ENCODE measurements at regions not wholly inside any gene's neighbourhood (a gene's known extent, or its start where the extent isn't known, plus 50 kb on each side); places are given as distances from the start of the nearest gene placed in this dataset.
A peak's percentile ranks its signal among the peaks of the same experiment; 100 is the strongest.

- no peaks in the 10 kb centered on the region for H3K79me2 ChIP-seq (ENCODE audit: control insufficient read depth in 1 of 2, insufficient read depth in 2 of 2, low read length in 2 of 2)
- H3K4me2 ChIP-seq (ENCODE audit: insufficient read depth in 1 of 2, low read depth in 2 of 2, low read length in 2 of 2), result no peak overlapping the region
- H3K4me3 ChIP-seq (ENCODE audit: extremely low read depth in 1 of 4, insufficient read depth in 2 of 4, low read depth in 3 of 4, low read length in 4 of 4), result no peak overlapping the region
- H2AFZ ChIP-seq (ENCODE audit: low read length), result peak overlapping the region; percentile 84; the same call in 1 of the 2 replicates
- no peak overlapping the region for H3K18ac ChIP-seq (ENCODE audit: extremely low read depth, low read length)
- H3K9ac ChIP-seq (replicated peaks in 1 of 4; ENCODE audit: extremely low read depth in 1 of 4, low read depth in 3 of 4, low read length in 3 of 4), result no peak overlapping the region
- no peaks in the 10 kb centered on the region for H3K79me1 ChIP-seq (ENCODE audit: low read depth, low read length)
- H2BK5ac ChIP-seq (ENCODE audit: low read depth, low read length), result no peak overlapping the region
- no peaks in the 10 kb centered on the region for H4K20me1 ChIP-seq (replicated peaks in 1 of 2; ENCODE audit: control insufficient read depth in 1 of 2, insufficient read depth in 2 of 2, low read length in 2 of 2)
- H3K9me3 ChIP-seq (ENCODE audit: insufficient read depth in 2 of 2, low read depth in 1 of 2, low read length in 1 of 2), result no peaks in the 10 kb centered on the region
- no peak overlapping the region for H4K91ac ChIP-seq (replicated peaks; ENCODE audit: insufficient read length, low read length)
- H4K8ac ChIP-seq (ENCODE audit: extremely low read depth, insufficient read depth, low read length), result no peak overlapping the region
- no peak overlapping the region for H2AK5ac ChIP-seq (ENCODE audit: low read depth, low read length)
- no peak overlapping the region for H2BK12ac ChIP-seq (ENCODE audit: low read depth, low read length)
- FAIRE-seq (no peak), DNase-seq (ENCODE audit: low read depth in 1 of 2, low spot score in 2 of 2) (no peak)
- no peak overlapping the region for H3K4ac ChIP-seq (replicated peaks; ENCODE audit: insufficient read length, low read depth, low read length)
- POLR2A ChIA-PET (ENCODE audit: partially characterized antibody), result interaction anchor here (0.7 kb wide), 1 partner anchor 127 kb away, joined by 3 read pairs; no protein-coding TSS in a partner anchor
- H3K23ac ChIP-seq (ENCODE audit: insufficient read length), result no peak overlapping the region
- H3K23me2 ChIP-seq (ENCODE audit: low read depth, low read length), result no peaks in the 10 kb centered on the region
- no peak overlapping the region for H2BK120ac ChIP-seq (replicated peaks; ENCODE audit: low read depth, low read length)
- CTCF ChIA-PET (ENCODE audit: partially characterized antibody), result interaction anchor here (0.9 kb wide), 1 partner anchor 9 kb away, joined by 4 read pairs; no protein-coding TSS in a partner anchor
- H2BK15ac ChIP-seq (ENCODE audit: low read length), result no peak overlapping the region
- 90% methylated on average over 3 of the region's 3 CpGs; no CpG with 5 or more reads in 1 of the 2 experiments for WGBS, 2 experiments (ENCODE audit: extremely low coverage in 1 of 2, insufficient coverage in 1 of 2, insufficient read length in 1 of 2, insufficient replicate concordance in 2 of 2, low coverage in 1 of 2, low lambda C conversion rate in 2 of 2, missing lambda C conversion rate in 1 of 2)
- H3K27ac ChIP-seq (ENCODE audit: low read depth, low read length), result no peak overlapping the region
- H3K56ac ChIP-seq (replicated peaks; ENCODE audit: insufficient read length, low read depth, low read length), result no peak overlapping the region
- H3K36me3 ChIP-seq (ENCODE audit: control insufficient read depth in 2 of 4, insufficient read depth in 4 of 4, low read length in 3 of 4), result no peaks in the 10 kb centered on the region
- no peak overlapping the region for H3K14ac ChIP-seq (ENCODE audit: insufficient read length)
- H4K5ac ChIP-seq (ENCODE audit: insufficient read length, low read depth, low read length), result no peak overlapping the region
- no peak overlapping the region for H2BK20ac ChIP-seq (ENCODE audit: low read length)
- H3K27me3 ChIP-seq (replicated peaks in 1 of 4; ENCODE audit: control insufficient read depth in 3 of 4, extremely low read depth in 1 of 4, insufficient read depth in 3 of 4, low read length in 3 of 4), result no peaks in the 10 kb centered on the region
- H3K4me1 ChIP-seq (replicated peaks in 1 of 4; ENCODE audit: control insufficient read depth in 3 of 4, insufficient read depth in 4 of 4, low read length in 3 of 4), result no peaks in the 10 kb centered on the region
- TF ChIP-seq BACH1 (IDR thresholded peaks at IDR 0.05; ENCODE audit: low read length) (no peak), TBP (IDR thresholded peaks at IDR 0.05; ENCODE audit: low read depth, low read length) (no peak), TEAD4 (IDR thresholded peaks at IDR 0.05; ENCODE audit: low read depth, low read length) (no peak), RFX5 (IDR thresholded peaks at IDR 0.05; ENCODE audit: borderline replicate concordance, low read depth, low read length) (no peak), CEBPB (IDR thresholded peaks at IDR 0.05; ENCODE audit: low read depth, low read length) (no peak), EZH2 (IDR thresholded peaks at IDR 0.05; ENCODE audit: low read depth, low read length, severe bottlenecking) (no peak), RXRA (IDR thresholded peaks at IDR 0.05; ENCODE audit: insufficient read depth, low read depth, low read length) (no peak)
Measured at GRCh38 chr3:40878464-40878905, 320.8 kb upstream of the CTNNB1 start.
